CD1c-positive myeloid dendritic cell (primary cell): ENCODE measurements at regions not wholly inside any gene's neighbourhood (a gene's known extent, or its start where the extent isn't known, plus 50 kb on each side); places are given as distances from the start of the nearest gene placed in this dataset.
A peak's percentile ranks its signal among the peaks of the same experiment; 100 is the strongest.

ENCODE experiments used
- DNase-seq: peaks from one replicate; pipeline ENCODE4 v3.0.0-alpha.2; 2016; ENCODE audit errors: extremely low spot score

- DNase-seq, result no peak
Measured at GRCh38 chr15:38046257-38047051, 112.0 kb downstream of the TMCO5A start.

GRCh38 chr15:38048001-38048455 lies 113.6 kb downstream of the TMCO5A start:
- DNase-seq, result no peak

GRCh38 chr15:38049891-38050290 lies 115.5 kb downstream of the TMCO5A start:
- DNase-seq, result no peak

GRCh38 chr15:38050529-38051448 lies 116.3 kb downstream of the TMCO5A start:
- DNase-seq, result peak; percentile 82

- peak; percentile 63 for DNase-seq
Measured at GRCh38 chr15:38053205-38053604, 118.8 kb downstream of the TMCO5A start.

- no peak for DNase-seq
Measured at GRCh38 chr15:38053776-38054175, 119.3 kb downstream of the TMCO5A start.

- DNase-seq, result peak; percentile 71
Measured at GRCh38 chr15:38054488-38054887, 120.0 kb downstream of the TMCO5A start.

- DNase-seq, result no peak
Measured at GRCh38 chr15:38058596-38059075, 124.2 kb downstream of the TMCO5A start.

- peak; percentile 85 for DNase-seq
Measured at GRCh38 chr15:38059665-38060064, 125.2 kb downstream of the TMCO5A start.

GRCh38 chr15:38061856-38062649 lies 127.6 kb downstream of the TMCO5A start:
- no peak for DNase-seq

- no peak for DNase-seq
Measured at GRCh38 chr15:38062696-38063095, 128.3 kb downstream of the TMCO5A start.

- no peak for DNase-seq
Measured at GRCh38 chr15:38065721-38066345, 131.4 kb downstream of the TMCO5A start.

GRCh38 chr15:38066612-38067011 lies 132.2 kb downstream of the TMCO5A start:
- no peak for DNase-seq

GRCh38 chr15:38068626-38069391 lies 134.4 kb downstream of the TMCO5A start:
- DNase-seq, result peak; percentile 94

GRCh38 chr15:38069511-38070011 lies 135.1 kb downstream of the TMCO5A start:
- DNase-seq, result peak; percentile 87

GRCh38 chr15:38070778-38071177 lies 136.3 kb downstream of the TMCO5A start:
- no peak for DNase-seq

GRCh38 chr15:38071211-38071972 lies 137.0 kb downstream of the TMCO5A start:
- DNase-seq, result no peak

GRCh38 chr15:38072007-38072347 lies 137.5 kb downstream of the TMCO5A start:
- DNase-seq, result no peak

GRCh38 chr15:38072348-38073177 lies 138.1 kb downstream of the TMCO5A start:
- peak; percentile 92 for DNase-seq
